Neural cell (in vitro differentiated cells): ENCODE measurements at regions not wholly inside any gene's neighbourhood (a gene's known extent, or its start where the extent isn't known, plus 50 kb on each side); places are given as distances from the start of the nearest gene placed in this dataset.
"Not testable (repeated sequence)": the region's sequence is repeated elsewhere in the genome, so short reads cannot be mapped to it uniquely, and the experiment has no call there.

Source experiments
- H2AFZ ChIP-seq: fragments of 200-600, 300-800 bp; sonication (generic), shearing (Covaris generic); 2 replicates; pipeline ENCODE4 v1.6.0; 2014; ENCODE audit warnings: low read depth, mild to moderate bottlenecking, antibody characterized with exemption, low read length, moderate library complexity
- H3F3A ChIP-seq: fragments of 200-600 bp; shearing (Covaris generic); 2 replicates; pipeline ENCODE4 v1.6.1; 2016; ENCODE audit warnings: mild to moderate bottlenecking, moderate library complexity, mixed read lengths, antibody characterized with exemption, low read length; ENCODE audit not compliant: insufficient read depth, poor library complexity, severe bottlenecking
- H3K27ac ChIP-seq: fragments of 200-600, 300-800 bp; sonication (generic), shearing (Covaris generic); 2 replicates; pipeline ENCODE4 v1.5.1; 2014; ENCODE audit warnings: mild to moderate bottlenecking, low read length, moderate library complexity
- H3K27me3 ChIP-seq: fragments of 300-800, 200-600 bp; sonication (generic), shearing (Covaris generic); 2 replicates; pipeline ENCODE4 v1.6.0; 2014; ENCODE audit warnings: mild to moderate bottlenecking, low read depth, low read length, moderate library complexity; ENCODE audit not compliant: insufficient read depth
- H3K36me3 ChIP-seq: fragments of 300-800, 200-600 bp; sonication (generic), shearing (Covaris generic); 2 replicates; pipeline ENCODE4 v1.5.1; 2014; ENCODE audit warnings: mild to moderate bottlenecking, antibody characterized with exemption, low read length, moderate library complexity; ENCODE audit not compliant: insufficient read depth
- H3K4me2 ChIP-seq: fragments of 300-800, 200-600 bp; sonication (generic), shearing (Covaris generic); 2 replicates; pipeline ENCODE4 v1.6.0; 2014; ENCODE audit warnings: mild to moderate bottlenecking, low read length
- H3K4me3 ChIP-seq: fragments of 300-800, 200-600 bp; sonication (generic), shearing (Covaris generic); 2 replicates; pipeline ENCODE4 v1.5.1; 2014; ENCODE audit warnings: mild to moderate bottlenecking, low read length, moderate library complexity
- H3K79me2 ChIP-seq: fragments of 200-600 bp; shearing (Covaris generic); replicated peaks from 2 replicates; pipeline ENCODE4 v1.6.0; 2014; ENCODE audit warnings: mild to moderate bottlenecking, low read length, moderate library complexity; ENCODE audit not compliant: insufficient read depth
- H3K9ac ChIP-seq: fragments of 300-800, 200-600 bp; sonication (generic), shearing (Covaris generic); 2 replicates; pipeline ENCODE4 v1.6.1; 2016; ENCODE audit warnings: mild to moderate bottlenecking, low read length, mixed read lengths
- H3K9me2 ChIP-seq: fragments of 200-600 bp; shearing (Covaris generic); 2 replicates; pipeline ENCODE4 v1.6.1; 2016; ENCODE audit warnings: mild to moderate bottlenecking, low read length, mixed read lengths; ENCODE audit not compliant: insufficient read depth
- H3K9me3 ChIP-seq: fragments of 200-600, 300-800 bp; sonication (generic), shearing (Covaris generic); 2 replicates; pipeline ENCODE4 v1.6.1; 2016; ENCODE audit warnings: mild to moderate bottlenecking, mixed run types, low read length, moderate library complexity, mixed read lengths
- H4K20me1 ChIP-seq: fragments of 200-600 bp; shearing (Covaris generic); 2 replicates; pipeline ENCODE4 v1.6.1; 2016; ENCODE audit warnings: mild to moderate bottlenecking, mixed run types; ENCODE audit not compliant: insufficient read depth
- EP300 ChIP-seq: fragments of 450-650 bp; conservative IDR thresholded peaks from 2 replicates; pipeline ENCODE4 v1.6.1; 2014; ENCODE audit warnings: antibody characterized with exemption, mild to moderate bottlenecking, moderate library complexity; ENCODE audit not compliant: poor library complexity, severe bottlenecking
- EZH2 ChIP-seq: fragments of 200-600, 300-800 bp; shearing (Covaris generic), sonication (generic); IDR thresholded peaks from 2 replicates; pipeline ENCODE4 v1.6.1; 2014; ENCODE audit warnings: antibody characterized with exemption, low read length, borderline replicate concordance, mild to moderate bottlenecking; ENCODE audit not compliant: insufficient read depth, poor library complexity, severe bottlenecking
- MXI1 ChIP-seq: fragments of 450-650 bp; conservative IDR thresholded peaks from 2 replicates; pipeline ENCODE4 v1.6.1; 2014; ENCODE audit warnings: antibody characterized with exemption, mild to moderate bottlenecking; ENCODE audit not compliant: poor library complexity, severe bottlenecking
- POLR2AphosphoS5 ChIP-seq: IDR thresholded peaks from 2 replicates; pipeline ENCODE4 v1.6.1; 2012
- RAD21 ChIP-seq: fragments of 450-650 bp; conservative IDR thresholded peaks from 2 replicates; pipeline ENCODE4 v1.6.1; 2014; ENCODE audit warnings: antibody characterized with exemption, mild to moderate bottlenecking, moderate library complexity
- SMC3 ChIP-seq: fragments of 450-650 bp; conservative IDR thresholded peaks from 2 replicates; pipeline ENCODE4 v1.6.1; 2014; ENCODE audit warnings: antibody characterized with exemption, mild to moderate bottlenecking, moderate library complexity; ENCODE audit not compliant: poor library complexity
- TAF1 ChIP-seq: IDR thresholded peaks from 2 replicates; pipeline ENCODE4 v1.6.1; 2012; ENCODE audit warnings: low read depth
- TF ChIP-seq, protein P1 (sequence below): fragments of 450-650 bp; IDR thresholded peaks from 2 replicates; pipeline ENCODE4 v1.5.1; 2014; ENCODE audit warnings: antibody characterized with exemption, mild to moderate bottlenecking, moderate library complexity; ENCODE audit not compliant: poor library complexity, severe bottlenecking
- TF ChIP-seq, protein P2 (sequence below): IDR thresholded peaks from 2 replicates; pipeline ENCODE4 v1.6.1; 2012; ENCODE audit warnings: borderline replicate concordance

DNA sequence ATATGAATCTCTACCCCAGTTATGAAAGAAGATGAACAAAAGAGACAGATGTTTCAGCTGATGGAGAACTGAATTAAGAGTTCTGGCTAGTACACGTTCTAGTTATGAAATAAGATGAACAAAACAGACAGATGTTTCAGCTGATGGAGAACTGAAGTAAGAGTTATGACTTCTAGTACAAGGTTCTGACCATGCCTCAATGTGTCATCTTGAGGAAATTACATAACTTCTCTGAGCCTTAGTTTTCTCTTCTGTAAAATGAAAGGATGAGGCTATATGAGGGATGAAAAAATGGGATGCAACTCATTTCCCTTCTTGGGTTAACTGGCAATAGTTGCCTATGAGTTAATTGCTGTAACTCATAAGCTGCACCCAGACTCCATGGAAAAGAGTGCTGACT is 92.9 kb upstream of the WDR75 start:
- Histone ChIP-seq H4K20me1 (no peaks in the 10 kb centered on the region), H3K9ac (no peak overlapping the region), H3K79me2 (no peaks in the 10 kb centered on the region)

DNA sequence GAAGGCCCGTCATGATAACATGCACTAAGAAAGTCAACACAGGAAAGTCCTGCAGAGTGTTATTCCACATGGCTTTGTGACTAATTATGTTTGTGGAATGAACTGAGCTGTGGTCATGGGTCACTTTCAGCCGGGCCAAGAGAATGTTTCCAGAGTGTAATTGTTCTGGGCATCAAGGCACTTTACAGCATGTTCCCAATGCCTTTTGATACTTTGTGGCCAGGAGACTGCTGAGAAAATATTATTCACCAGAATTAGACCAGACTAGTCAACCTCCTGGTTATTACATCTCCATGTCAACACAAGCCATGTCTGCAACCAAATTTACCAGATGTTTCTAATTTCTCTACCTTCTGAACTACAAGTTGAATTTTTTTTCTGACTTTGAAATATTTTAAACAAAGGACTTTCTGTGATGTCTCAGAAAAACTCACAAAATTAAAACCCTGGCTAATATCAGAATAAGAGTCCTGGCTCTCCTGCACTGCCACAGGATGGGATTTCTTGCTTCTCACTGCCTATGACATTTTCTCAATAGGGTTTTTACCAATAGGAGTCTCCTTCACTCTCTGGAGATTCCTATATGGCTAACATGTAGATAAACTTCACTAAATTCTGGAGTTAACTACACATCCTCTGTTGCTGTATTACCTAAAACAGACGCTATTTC is 90.6 kb upstream of the WDR75 start:
- H2AFZ ChIP-seq: no peak overlapping the region

More for the DNA sequence above, 92.9 kb upstream of the WDR75 start:
- no peak overlapping the region for H3K4me3 ChIP-seq
- no peaks in the 10 kb centered on the region for H3K36me3 ChIP-seq
- no peak overlapping the region for H3K4me2 ChIP-seq
- TF ChIP-seq TAF1: no peak
- no peak for TF ChIP-seq SMC3
- no peak for TF ChIP-seq EP300
- no peak for TF ChIP-seq POLR2AphosphoS5
- no peaks in the 10 kb centered on the region for H3K9me2 ChIP-seq
- no peaks in the 10 kb centered on the region for H3K9me3 ChIP-seq
- no peaks in the 10 kb centered on the region for H3K27me3 ChIP-seq
- H2AFZ ChIP-seq: no peak overlapping the region
- H3K27ac ChIP-seq: no peak overlapping the region
- H3F3A ChIP-seq: no peaks in the 10 kb centered on the region

DNA sequence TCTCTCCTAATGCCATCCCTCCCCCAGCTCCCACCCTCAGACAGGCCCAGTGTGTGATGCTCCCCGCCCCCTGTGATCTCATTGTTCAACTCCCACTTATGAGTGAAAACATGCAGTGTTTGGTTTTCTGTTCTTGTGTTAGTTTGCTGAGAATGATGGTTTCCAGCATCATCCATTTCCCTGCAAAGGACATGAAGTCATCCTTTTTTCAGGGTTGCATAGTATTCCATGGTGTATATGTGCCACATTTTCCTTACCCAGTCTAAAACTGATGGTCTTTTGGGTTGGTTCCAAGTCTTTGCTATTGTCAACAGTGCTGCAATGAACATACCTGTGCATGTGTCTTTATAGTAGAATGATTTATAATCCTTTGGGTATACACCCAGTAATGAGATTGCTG is 89.3 kb upstream of the WDR75 start:
- not testable (repeated sequence) for H3K9me3 ChIP-seq, H3K4me2 ChIP-seq, H3K27me3 ChIP-seq, H3K36me3 ChIP-seq, H3K9ac ChIP-seq, H2AFZ ChIP-seq, H3K9me2 ChIP-seq, H3K4me3 ChIP-seq, H3F3A ChIP-seq, H3K79me2 ChIP-seq, H4K20me1 ChIP-seq, H3K27ac ChIP-seq

More for the DNA sequence above, 90.6 kb upstream of the WDR75 start:
- TF ChIP-seq RAD21 (no peak), EZH2 (no peak), POLR2AphosphoS5 (no peak), TAF1 (no peak), MXI1 (no peak), EP300 (no peak), SMC3 (no peak)
- TF ChIP-seq, protein P1, sequence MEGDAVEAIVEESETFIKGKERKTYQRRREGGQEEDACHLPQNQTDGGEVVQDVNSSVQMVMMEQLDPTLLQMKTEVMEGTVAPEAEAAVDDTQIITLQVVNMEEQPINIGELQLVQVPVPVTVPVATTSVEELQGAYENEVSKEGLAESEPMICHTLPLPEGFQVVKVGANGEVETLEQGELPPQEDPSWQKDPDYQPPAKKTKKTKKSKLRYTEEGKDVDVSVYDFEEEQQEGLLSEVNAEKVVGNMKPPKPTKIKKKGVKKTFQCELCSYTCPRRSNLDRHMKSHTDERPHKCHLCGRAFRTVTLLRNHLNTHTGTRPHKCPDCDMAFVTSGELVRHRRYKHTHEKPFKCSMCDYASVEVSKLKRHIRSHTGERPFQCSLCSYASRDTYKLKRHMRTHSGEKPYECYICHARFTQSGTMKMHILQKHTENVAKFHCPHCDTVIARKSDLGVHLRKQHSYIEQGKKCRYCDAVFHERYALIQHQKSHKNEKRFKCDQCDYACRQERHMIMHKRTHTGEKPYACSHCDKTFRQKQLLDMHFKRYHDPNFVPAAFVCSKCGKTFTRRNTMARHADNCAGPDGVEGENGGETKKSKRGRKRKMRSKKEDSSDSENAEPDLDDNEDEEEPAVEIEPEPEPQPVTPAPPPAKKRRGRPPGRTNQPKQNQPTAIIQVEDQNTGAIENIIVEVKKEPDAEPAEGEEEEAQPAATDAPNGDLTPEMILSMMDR: no peak
- TF ChIP-seq, protein P2, sequence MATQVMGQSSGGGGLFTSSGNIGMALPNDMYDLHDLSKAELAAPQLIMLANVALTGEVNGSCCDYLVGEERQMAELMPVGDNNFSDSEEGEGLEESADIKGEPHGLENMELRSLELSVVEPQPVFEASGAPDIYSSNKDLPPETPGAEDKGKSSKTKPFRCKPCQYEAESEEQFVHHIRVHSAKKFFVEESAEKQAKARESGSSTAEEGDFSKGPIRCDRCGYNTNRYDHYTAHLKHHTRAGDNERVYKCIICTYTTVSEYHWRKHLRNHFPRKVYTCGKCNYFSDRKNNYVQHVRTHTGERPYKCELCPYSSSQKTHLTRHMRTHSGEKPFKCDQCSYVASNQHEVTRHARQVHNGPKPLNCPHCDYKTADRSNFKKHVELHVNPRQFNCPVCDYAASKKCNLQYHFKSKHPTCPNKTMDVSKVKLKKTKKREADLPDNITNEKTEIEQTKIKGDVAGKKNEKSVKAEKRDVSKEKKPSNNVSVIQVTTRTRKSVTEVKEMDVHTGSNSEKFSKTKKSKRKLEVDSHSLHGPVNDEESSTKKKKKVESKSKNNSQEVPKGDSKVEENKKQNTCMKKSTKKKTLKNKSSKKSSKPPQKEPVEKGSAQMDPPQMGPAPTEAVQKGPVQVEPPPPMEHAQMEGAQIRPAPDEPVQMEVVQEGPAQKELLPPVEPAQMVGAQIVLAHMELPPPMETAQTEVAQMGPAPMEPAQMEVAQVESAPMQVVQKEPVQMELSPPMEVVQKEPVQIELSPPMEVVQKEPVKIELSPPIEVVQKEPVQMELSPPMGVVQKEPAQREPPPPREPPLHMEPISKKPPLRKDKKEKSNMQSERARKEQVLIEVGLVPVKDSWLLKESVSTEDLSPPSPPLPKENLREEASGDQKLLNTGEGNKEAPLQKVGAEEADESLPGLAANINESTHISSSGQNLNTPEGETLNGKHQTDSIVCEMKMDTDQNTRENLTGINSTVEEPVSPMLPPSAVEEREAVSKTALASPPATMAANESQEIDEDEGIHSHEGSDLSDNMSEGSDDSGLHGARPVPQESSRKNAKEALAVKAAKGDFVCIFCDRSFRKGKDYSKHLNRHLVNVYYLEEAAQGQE: no peak
- Histone ChIP-seq H3K4me2 (no peak overlapping the region), H3K27me3 (no peaks in the 10 kb centered on the region), H3K79me2 (no peaks in the 10 kb centered on the region), H3K9me2 (no peaks in the 10 kb centered on the region), H4K20me1 (no peaks in the 10 kb centered on the region), H3K36me3 (no peaks in the 10 kb centered on the region), H3K9ac (no peak overlapping the region), H3K9me3 (no peaks in the 10 kb centered on the region), H3K4me3 (no peak overlapping the region), H3F3A (no peaks in the 10 kb centered on the region), H3K27ac (no peak overlapping the region)

DNA sequence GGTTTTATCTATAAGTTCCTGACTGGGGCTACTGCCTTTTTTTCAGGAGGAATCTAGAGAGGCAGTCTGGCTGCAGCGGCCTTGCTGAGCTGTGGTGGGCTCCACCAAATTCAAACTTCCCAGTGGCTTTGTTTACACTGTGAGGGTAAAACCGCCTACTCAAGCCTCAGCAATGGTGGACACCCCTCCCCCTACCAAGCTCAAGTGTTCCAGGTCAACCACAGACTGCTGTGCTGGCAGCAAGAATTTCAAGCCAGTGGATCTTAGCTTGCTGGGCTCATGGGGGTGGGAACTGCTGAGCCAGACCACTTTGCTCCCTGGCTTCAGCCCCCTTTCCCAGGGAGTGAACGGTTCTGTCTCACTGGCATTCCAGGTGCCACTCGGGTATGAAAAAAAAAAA is 83.9 kb upstream of the WDR75 start:
- H3F3A ChIP-seq, H3K36me3 ChIP-seq, H3K27ac ChIP-seq, H3K9ac ChIP-seq, H3K4me2 ChIP-seq, H2AFZ ChIP-seq, H3K4me3 ChIP-seq, H3K9me2 ChIP-seq, H3K27me3 ChIP-seq, H3K79me2 ChIP-seq, H4K20me1 ChIP-seq, H3K9me3 ChIP-seq: not testable (repeated sequence)
